Neural progenitor cell (in vitro differentiated cells): ENCODE measurements at regions not wholly inside any gene's neighbourhood (a gene's known extent, or its start where the extent isn't known, plus 50 kb on each side); places are given as distances from the start of the nearest gene placed in this dataset.

ENCODE experiments used
- EZH2 ChIP-seq: fragments of 200-600 bp; sonication (generic); IDR thresholded peaks from 2 replicates; pipeline ENCODE4 v1.6.1; 2017; ENCODE audit warnings: antibody characterized with exemption, mild to moderate bottlenecking, moderate library complexity
- EZH2phosphoT487 ChIP-seq: fragments of 200-600 bp; sonication (generic); IDR thresholded peaks from 2 replicates; pipeline ENCODE4 v1.6.1; 2017; ENCODE audit warnings: antibody characterized with exemption
- TF ChIP-seq, protein P1 (sequence below): fragments of 200-600 bp; sonication (generic); IDR thresholded peaks from 2 replicates; pipeline ENCODE4 v1.5.1; 2017; ENCODE audit warnings: antibody characterized with exemption, mild to moderate bottlenecking

DNA sequence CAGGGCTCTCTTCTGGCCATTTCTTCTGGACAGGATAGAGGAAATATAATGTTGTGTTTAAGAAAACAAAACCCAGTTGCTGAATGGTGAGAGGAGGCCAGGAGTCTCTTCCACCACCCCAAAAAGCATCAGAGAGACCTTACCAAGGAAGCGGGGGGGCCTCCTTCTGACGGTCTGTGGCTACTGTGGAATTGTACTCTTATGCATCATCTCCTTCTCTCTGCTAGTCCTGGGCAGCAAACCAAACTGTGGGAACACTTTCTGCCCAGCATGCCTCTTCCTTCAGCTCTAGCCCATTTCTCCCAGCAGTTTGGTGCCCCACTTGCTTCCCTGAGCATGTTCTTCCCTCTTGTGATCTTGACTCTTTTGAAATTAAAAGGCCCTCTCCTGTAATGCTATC is 157.7 kb downstream of the HHIPL2 start:
- no peak for TF ChIP-seq EZH2phosphoT487
- TF ChIP-seq, protein P1, sequence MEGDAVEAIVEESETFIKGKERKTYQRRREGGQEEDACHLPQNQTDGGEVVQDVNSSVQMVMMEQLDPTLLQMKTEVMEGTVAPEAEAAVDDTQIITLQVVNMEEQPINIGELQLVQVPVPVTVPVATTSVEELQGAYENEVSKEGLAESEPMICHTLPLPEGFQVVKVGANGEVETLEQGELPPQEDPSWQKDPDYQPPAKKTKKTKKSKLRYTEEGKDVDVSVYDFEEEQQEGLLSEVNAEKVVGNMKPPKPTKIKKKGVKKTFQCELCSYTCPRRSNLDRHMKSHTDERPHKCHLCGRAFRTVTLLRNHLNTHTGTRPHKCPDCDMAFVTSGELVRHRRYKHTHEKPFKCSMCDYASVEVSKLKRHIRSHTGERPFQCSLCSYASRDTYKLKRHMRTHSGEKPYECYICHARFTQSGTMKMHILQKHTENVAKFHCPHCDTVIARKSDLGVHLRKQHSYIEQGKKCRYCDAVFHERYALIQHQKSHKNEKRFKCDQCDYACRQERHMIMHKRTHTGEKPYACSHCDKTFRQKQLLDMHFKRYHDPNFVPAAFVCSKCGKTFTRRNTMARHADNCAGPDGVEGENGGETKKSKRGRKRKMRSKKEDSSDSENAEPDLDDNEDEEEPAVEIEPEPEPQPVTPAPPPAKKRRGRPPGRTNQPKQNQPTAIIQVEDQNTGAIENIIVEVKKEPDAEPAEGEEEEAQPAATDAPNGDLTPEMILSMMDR: no peak
- no peak for TF ChIP-seq EZH2
